ENCODE measurements at regions not wholly inside any gene's neighbourhood (a gene's known extent, or its start where the extent isn't known, plus 50 kb on each side); places are given as distances from the start of the nearest gene placed in this dataset.

GRCh38 chr10:7475046-7475911 is 64.4 kb upstream of the SFMBT2 start:
- TF ChIP-seq, protein P1, sequence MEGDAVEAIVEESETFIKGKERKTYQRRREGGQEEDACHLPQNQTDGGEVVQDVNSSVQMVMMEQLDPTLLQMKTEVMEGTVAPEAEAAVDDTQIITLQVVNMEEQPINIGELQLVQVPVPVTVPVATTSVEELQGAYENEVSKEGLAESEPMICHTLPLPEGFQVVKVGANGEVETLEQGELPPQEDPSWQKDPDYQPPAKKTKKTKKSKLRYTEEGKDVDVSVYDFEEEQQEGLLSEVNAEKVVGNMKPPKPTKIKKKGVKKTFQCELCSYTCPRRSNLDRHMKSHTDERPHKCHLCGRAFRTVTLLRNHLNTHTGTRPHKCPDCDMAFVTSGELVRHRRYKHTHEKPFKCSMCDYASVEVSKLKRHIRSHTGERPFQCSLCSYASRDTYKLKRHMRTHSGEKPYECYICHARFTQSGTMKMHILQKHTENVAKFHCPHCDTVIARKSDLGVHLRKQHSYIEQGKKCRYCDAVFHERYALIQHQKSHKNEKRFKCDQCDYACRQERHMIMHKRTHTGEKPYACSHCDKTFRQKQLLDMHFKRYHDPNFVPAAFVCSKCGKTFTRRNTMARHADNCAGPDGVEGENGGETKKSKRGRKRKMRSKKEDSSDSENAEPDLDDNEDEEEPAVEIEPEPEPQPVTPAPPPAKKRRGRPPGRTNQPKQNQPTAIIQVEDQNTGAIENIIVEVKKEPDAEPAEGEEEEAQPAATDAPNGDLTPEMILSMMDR (IDR thresholded peaks at IDR 0.05): no peak
- TF ChIP-seq POLR2A (IDR thresholded peaks at IDR 0.05): no peak
- TF ChIP-seq POLR2AphosphoS5 (IDR thresholded peaks at IDR 0.05): no peak
- H3K36me3 ChIP-seq: no peaks in the 10 kb centered on the region
- intact Hi-C loops (cut with DNase I; ENCODE audit: low total_unique reads): no loop called here
- no peak for DNase-seq (ENCODE audit: low spot score in 2 of 2)
- H3K9me3 ChIP-seq: no peaks in the 10 kb centered on the region
- H3K4me1 ChIP-seq: no peaks in the 10 kb centered on the region
- H3K4me3 ChIP-seq: peak overlapping the region in 1 of 3 donors; percentile 3
- H3K27me3 ChIP-seq: no peaks in the 10 kb centered on the region
- no peak overlapping the region for H3K27ac ChIP-seq

DNA sequence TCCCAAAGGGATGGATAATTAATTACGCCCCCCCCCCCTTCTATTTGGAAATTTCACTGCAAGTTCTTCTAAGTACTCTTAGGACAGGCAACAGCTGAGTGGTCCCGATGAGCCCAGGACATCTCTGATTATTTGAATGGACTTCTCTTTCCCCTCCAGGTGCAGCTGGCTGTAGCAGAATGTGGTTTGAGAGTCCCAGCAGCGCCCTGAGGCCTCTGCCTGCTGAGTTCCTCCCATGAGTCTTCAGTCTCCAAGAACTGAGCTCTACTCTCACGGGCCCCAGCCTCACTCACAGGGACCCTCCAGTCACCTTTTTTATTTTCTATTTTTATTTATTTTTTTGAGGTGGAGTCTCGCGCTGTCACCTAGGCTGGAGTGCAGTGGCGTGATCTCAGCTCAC is 63.6 kb upstream of the SFMBT2 start:
- no peak for TF ChIP-seq POLR2A (IDR thresholded peaks at IDR 0.05)
- TF ChIP-seq, protein P1 (IDR thresholded peaks at IDR 0.05): no peak
- no peak for TF ChIP-seq POLR2AphosphoS5 (IDR thresholded peaks at IDR 0.05)
- intact Hi-C loops (cut with DNase I; ENCODE audit: low total_unique reads): no loop called here
- H3K9me3 ChIP-seq: no peaks in the 10 kb centered on the region
- DNase-seq (ENCODE audit: low spot score in 2 of 2): no peak
- no peak overlapping the region for H3K27ac ChIP-seq
- H3K36me3 ChIP-seq: no peaks in the 10 kb centered on the region
- no peaks in the 10 kb centered on the region for H3K27me3 ChIP-seq
- H3K4me3 ChIP-seq: no peak overlapping the region
- H3K4me1 ChIP-seq: no peaks in the 10 kb centered on the region

DNA sequence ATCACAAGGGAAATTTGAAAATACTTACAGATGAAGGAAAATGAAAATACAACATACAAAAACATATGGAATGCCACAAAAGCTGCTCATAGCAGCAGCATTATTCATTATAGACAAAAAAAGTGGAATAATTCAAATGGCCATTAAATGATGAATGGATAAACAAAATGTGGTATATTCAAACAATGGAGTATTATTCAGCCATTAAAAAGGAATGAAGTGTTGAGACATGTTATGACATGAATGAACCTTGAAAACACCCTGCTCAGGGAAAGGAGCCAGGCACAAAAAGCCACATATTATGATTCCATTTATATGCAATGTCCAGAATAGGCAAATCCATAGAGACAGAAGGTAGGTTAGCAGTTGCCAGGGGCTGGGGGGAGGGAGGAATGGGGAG is 62.6 kb upstream of the SFMBT2 start:
- TF ChIP-seq POLR2AphosphoS5 (IDR thresholded peaks at IDR 0.05) (no peak), POLR2A (IDR thresholded peaks at IDR 0.05) (no peak)
- TF ChIP-seq, protein P1 (IDR thresholded peaks at IDR 0.05): no peak
- no peak overlapping the region for H3K4me3 ChIP-seq
- H3K36me3 ChIP-seq: no peaks in the 10 kb centered on the region
- H3K4me1 ChIP-seq: no peaks in the 10 kb centered on the region
- intact Hi-C loops (cut with DNase I; ENCODE audit: low total_unique reads): no loop called here
- DNase-seq (ENCODE audit: low spot score in 2 of 2): no peak
- no peaks in the 10 kb centered on the region for H3K27me3 ChIP-seq
- no peaks in the 10 kb centered on the region for H3K9me3 ChIP-seq
- H3K27ac ChIP-seq: no peak overlapping the region

DNA sequence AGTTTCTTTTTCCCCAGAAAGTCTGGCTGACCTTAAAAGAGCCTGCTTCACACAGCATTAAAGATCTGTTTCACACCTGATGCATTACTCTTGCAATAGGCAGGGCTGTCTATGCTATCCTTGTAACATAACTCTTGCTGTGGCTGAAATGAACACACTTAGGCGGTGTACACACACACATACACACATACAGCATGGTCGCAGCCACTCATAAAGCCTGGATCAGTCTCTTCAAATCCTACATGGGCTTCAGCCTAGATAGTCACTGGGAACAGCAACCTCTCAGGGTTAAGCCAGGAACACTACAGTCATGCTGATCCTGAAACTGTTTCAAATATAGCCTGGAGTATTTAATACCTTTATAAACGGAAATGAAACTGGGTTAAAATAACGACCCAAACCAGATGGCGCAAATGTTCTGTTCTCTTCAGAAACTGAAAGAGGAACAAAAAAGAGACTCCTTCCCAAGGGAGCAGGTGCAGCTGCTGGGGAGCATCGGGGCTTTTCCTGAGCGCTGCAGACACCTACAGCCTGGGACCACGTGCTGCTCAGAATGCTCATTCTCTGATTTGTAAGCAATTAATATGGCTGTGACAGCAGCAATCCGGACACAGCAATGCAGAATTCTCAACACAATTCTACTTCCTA is 61.0 kb upstream of the SFMBT2 start:
- H3K36me3 ChIP-seq: no peaks in the 10 kb centered on the region
- TF ChIP-seq, protein P1 (IDR thresholded peaks at IDR 0.05): no peak
- no peak for TF ChIP-seq POLR2A (IDR thresholded peaks at IDR 0.05)
- TF ChIP-seq POLR2AphosphoS5 (IDR thresholded peaks at IDR 0.05): no peak
- intact Hi-C loops (cut with DNase I; ENCODE audit: low total_unique reads): no loop called here
- H3K9me3 ChIP-seq: no peaks in the 10 kb centered on the region
- no peak overlapping the region for H3K4me3 ChIP-seq
- H3K27me3 ChIP-seq: no peaks in the 10 kb centered on the region
- no peak overlapping the region for H3K27ac ChIP-seq
- H3K4me1 ChIP-seq: no peaks in the 10 kb centered on the region
- no peak for DNase-seq (ENCODE audit: low spot score in 2 of 2)

GRCh38 chr10:7470371-7470770 is 59.5 kb upstream of the SFMBT2 start:
- H3K9me3 ChIP-seq: no peaks in the 10 kb centered on the region
- intact Hi-C loops (cut with DNase I; ENCODE audit: low total_unique reads): no loop called here
- H3K27me3 ChIP-seq: no peaks in the 10 kb centered on the region
- H3K4me1 ChIP-seq: no peaks in the 10 kb centered on the region
- no peak overlapping the region for H3K27ac ChIP-seq
- DNase-seq (ENCODE audit: low spot score in 2 of 2): no peak
- no peak overlapping the region for H3K4me3 ChIP-seq
- TF ChIP-seq, protein P1 (IDR thresholded peaks at IDR 0.05): no peak
- TF ChIP-seq POLR2A (IDR thresholded peaks at IDR 0.05) (no peak), POLR2AphosphoS5 (IDR thresholded peaks at IDR 0.05) (no peak)
- H3K36me3 ChIP-seq: no peaks in the 10 kb centered on the region

Measured in breast epithelium (tissue), 4 donors.